ENCODE measurements at regions not wholly inside any gene's neighbourhood (a gene's known extent, or its start where the extent isn't known, plus 50 kb on each side); places are given as distances from the start of the nearest gene placed in this dataset.

DNA sequence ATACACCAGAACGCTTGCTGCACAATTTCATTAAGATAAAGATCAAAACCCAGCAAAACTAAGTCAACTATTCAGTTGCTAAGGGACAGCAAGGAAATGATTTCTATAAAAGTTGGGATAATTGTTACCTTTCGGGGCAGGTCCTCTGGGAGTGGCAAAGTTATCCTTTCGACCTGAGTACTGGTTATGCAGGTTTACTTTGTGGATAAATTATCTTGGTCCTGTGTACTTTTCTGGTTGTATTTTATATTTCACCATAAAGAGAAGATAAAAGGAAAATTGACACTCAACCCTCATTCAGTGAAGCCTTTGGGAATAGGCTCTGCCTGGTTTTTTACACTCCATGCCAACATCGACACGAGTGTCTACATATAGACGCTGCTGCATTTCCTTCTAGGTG, 146.5 kb downstream of the SYK start:
- no peak for DNase-seq (ENCODE audit: low read depth)

DNA sequence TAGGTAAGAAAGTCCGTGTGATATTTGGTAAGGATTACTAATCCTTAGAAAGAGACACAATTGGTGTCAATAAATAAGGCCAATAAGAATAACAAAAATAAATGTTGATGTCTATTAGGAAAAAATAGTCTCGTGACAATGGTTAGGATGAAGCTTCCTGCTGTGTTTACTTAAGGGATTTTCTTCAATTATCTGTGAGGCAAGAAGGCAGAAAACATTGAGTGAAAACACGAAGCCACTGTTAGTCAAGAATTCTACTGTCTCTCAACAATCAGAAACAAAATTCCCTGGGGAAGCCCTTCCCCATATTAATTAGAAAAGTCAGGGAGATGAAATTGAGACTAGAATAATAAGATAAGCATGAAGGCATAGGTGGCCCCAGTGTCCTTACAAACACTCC, 149.0 kb downstream of the SYK start:
- no peak for DNase-seq (ENCODE audit: low read depth)

DNA sequence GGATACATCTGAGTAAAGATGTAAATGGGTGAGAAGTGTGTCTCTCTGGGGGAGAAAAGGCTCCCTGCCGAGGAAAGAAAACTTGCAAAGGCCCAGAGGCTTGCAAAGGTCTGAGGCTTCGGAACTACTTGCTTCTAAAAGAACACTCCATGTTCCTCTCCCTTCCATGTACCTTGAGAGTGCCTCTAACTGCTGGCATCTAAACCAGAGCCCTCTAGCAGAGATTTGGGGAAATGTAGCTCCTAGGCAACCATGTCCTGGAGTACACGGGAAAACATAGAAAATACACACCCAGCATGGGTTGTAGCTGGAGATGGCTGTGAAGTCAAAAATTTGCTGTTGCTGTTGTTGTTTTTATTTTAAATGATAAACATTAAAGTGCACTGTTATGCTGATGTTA, 151.6 kb downstream of the SYK start:
- DNase-seq (ENCODE audit: low read depth): no peak

DNA sequence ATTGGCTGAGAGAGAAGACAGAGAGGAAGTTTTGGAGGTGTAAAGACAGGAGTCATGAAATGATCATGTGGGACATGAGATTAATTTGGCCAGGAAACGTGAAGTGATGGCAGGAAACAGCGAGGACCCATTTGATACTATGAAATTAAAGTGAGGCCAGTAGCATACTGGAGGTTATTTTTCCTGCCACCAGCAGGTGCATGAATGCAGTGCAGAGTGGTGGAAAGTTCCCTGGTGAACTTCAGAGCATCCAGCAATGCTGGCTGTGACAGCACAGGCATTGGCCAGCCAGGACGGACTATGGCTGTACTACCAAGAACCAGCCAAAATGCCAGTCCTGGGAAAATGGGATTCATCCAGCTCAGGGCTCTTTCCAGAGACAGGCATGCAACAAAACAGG, 152.2 kb downstream of the SYK start:
- no peak for DNase-seq (ENCODE audit: low read depth)

DNA sequence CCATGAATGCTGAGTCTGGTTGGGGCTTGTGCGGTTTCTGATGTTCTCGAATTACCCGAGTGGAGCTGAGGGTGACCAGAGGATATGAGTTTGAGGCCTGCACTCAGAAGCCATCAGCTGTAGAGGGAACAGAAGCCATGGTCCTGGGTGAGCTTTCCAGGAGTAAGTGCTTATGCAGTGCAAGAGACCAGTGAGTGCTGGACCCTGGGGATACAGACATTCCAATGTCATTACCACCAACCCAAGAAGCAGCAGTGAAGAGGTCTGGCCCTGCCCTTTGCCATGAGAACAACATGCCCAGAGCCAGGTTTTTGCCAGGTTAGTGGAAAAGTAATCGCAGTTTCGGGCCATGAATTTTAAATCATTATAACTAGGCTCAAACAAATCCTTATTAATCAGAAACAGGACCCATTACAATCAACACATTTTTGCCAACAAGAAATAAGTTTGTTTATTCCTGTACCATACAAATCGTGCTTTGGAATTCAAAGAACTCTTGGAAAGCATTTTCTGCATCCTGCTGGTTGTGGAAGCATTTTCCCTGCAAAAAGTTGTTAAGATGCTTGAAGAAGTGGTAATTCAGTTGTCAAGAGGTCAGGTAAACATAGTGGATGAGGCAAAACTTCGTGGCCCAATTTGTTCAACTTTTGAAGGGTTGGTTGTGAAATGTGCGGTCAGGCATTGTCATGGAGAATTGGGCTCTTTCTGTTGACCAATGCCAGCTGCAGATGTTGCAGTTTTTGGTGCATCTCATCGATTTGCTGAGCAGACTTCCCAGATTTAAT, 154.6 kb downstream of the SYK start:
- DNase-seq (ENCODE audit: low read depth): no peak

DNA sequence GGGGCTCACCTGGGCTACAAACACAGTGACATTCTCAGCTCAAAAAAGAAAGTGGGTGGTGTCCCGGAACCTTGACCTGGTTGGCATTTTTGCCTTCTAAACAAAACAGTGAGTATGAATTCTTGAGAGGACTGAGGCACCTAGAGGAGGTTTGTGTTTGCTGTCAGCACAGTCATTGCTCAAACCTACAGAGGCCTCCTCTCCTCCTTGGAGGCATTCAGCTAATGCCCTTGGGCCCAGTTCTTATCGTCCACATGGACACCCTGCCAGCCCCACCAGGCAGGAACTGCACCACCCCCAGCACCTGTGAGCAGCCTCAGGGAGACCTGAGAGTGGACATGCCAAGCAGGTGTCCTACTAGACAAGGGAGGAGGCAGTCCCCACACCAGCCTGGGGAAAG, 156.7 kb downstream of the SYK start:
- DNase-seq (ENCODE audit: low read depth): no peak

DNA sequence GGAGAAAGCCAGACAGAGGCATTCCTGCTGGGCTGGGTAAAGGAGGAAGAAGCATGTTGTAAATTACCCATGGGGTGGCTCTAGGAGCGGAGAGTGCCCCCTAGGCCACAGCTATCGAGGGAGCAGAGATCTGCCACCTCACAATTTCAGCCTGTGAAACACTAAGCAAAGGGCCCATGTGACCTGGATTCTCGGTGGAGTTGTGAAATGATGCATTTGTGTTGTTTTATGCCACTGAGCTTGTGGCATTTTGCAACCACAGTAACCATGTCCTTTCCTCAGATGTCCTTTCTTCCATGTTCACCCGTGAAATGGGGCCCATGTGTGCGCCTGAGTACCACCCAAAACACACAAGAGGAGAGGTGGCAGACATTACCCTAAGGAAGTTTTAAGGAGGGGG, 159.3 kb downstream of the SYK start:
- DNase-seq (ENCODE audit: low read depth): no peak

DNA sequence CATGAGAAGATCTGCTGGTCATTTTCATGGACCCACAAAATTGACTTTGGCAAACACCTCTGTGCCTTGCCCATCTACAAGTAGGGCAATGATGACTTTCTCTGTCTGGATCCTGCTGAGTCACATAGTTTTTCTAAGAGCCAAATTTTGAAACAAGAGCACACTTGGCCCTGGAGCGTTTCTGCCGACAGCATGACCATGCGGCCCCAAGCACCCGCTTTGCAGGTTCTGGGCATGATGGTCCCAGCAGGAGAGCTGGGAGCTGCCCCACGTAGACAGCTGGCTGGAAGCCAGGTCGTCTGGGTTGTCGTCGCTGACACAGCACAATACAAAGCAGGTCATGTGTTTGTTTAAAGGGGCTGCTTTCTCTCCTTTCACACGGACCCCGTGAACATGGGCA, 159.8 kb downstream of the SYK start:
- DNase-seq (ENCODE audit: low read depth): no peak

DNA sequence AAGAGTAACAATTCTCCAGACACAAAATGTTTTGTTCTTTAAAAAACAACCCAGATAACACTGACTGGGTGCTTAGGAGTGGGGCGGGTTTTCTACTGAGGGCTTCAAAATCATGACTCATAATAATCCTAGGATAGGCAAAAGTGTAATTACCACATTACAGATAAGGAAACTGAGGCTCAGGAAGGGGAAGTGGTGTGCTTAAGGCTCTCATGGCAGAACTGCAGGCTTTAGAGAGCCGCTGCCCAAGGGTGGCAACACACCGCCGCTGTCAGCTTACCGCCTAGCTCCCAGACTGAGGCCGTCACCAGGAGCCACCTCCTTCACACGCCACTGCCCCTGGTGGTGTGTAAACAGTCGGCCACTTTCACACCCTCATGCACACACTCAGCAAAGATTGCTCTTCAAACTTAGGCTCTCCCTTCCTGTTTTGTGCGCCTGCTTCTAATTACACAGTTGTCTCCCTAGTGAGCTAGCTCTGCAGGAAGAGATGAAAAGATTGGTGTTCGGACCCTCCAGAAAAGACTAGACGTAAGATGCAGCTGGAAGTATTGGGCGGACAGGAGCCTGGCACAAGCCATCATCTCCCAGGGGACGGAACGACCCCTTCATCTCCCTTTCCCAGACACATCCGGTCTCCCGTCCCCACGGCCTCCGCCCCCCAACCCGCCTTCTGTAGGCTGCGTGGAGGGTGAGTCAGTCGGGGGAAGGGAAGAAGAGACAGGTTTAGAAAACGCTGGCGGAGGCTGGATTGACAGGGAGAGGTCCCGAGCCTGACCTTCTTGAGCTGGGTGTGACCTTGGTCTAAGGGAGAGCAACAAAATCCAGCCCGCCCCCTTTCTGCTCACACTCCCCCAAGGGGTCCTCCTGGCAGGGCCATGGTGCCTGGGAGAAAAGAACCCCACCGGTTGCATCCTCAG, 162.7 kb downstream of the SYK start:
- no peak for DNase-seq (ENCODE audit: low read depth)

DNA sequence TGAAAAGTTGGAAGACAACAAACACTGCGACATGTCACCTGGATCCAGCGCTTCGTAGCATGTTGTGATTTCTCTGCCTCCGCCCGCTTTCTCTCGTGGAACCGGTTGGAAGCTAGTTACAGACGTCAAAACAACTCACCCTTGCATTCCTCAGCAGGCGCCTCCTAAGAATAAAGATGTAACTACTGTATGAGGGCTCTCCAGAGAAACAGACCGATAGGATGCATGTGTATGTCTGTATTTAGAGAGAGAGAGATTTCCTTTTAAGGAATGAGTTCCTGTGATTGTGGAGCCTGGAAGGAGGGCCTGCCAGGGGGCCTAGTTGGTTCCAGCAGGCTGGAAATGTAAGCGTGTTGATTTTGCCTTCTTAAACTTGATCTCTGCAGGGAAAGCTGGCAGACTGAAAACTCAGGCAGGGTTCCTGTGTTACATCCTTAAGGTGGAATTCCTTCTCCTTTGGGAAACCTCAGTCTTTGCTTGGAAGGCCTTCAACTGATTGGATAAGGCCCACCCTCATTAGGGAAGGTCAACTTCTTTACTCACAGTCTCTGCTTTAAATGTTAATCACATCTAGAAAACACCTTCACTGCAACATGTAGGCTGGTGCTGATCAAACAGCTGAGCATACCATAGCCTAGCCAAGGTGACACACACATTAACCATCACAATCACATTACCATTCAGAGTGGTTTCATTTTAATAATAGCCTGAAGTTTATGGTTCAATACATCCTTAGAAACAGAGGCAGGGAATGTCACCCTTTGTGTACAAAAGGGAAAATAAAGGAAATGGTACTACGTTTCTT, 163.8 kb downstream of the SYK start:
- DNase-seq (ENCODE audit: low read depth): no peak

DNA sequence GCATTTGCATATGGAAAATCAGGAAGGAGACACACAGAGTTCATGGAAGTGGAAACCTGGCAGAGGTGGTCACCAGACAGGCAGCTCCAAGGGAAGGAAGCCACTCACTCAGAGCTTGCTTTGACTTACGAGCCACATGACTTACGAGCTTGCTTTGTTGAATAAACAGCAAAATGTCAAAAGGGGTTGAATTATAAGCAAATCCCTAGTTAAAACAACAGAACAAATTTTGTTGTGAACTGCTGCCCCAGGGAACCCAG, 164.3 kb downstream of the SYK start:
- DNase-seq (ENCODE audit: low read depth): no peak

DNA sequence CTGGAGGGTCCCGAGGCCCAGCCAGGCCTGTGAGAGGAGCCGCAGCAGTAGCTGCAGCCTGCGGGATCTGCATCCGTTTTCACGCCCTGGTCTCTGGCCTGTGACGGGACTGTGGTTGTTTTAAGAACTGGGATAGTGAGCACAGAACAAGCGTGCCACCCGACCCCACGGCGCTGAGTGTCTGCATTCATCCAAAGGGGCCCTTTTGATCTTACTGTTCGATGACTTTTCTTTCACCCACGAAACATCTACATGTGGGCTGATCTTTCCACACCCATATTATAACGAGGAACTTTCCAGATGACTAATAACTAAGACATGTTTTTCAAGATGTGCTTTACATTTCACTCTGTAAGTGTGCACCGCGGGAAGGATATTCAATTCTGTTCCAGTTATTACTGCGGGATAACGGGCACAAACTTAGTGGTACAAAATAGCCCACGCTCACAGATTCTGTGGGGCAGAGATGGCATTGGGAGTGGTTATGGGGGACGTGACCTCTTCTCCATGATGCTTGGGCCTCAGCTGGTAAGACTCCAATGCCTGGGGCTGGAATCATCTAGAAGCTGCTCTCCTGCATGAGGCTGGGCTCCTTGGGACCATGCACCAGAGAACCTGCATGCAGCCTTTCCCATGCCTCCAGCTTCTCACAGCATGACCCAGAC, 165.0 kb downstream of the SYK start:
- DNase-seq (ENCODE audit: low read depth): peak; percentile 28

DNA sequence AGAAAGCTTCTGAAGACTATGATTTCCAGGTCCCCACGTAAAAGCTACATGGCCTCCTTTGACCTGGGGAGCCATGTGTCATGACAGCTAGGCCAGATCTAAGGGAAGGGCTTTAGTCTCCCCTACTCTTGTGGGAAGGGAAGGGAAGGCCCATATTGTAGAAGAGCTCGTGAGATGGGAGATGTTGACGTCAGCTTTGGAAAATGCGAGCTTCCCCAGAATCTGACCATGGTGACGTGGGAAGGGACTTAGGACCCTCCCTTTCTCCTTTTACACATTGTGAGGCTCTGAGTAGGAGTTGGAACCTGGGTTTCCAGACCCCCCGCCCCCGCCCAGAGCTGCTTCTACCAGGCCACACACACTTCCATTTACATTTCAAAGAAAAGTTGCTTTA, 165.5 kb downstream of the SYK start:
- no peak for DNase-seq (ENCODE audit: low read depth)

DNA sequence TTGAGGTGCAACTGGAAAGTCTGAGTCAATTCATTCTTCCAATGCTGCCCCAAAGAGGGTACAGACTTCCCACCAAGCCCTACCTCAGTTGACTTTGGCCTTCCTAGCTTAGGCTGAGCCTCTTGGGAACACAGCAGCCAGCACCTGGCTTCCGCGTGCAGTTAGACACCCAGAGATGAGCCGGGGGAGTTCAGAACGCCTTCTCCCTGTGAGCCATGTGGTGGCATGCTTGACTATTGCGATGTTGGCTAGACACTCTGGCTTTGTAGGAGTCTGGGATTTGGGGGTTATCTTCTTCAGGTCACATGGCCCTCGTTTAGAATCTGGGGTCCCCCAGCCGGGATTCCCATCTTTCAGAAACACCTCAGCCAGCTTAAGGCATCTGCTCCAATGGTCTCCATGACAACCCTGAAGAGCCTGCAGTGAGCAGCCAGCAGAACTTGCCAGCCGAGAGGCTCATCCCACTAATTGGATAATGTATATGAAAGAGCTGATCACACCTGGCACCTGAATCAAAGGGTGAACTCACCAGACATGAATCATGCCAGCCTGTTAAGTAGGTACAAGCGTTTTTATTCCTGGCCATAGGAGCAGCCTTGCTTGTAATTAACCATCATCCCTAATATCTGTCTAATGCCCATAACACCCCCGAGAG, 167.5 kb downstream of the SYK start:
- no peak for DNase-seq (ENCODE audit: low read depth)

DNA sequence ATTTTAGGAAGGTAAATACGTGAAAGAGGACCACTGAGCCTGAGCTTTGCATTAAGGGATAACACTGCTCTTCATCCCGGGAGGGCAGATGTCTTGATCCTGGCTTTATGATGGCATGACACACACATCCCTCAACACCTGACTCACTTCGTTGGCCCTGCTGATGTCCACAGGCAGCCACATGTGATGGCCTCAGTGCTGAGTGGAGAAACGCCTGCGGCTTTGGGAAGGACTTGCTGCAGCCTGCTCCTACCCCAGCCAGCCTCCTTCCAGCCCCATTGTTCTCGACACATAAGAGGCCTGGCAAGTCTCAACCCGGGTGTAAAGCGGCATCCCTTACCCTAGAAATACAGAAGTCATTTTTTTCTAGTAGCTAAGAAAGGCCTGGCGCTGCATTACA, 169.0 kb downstream of the SYK start:
- DNase-seq (ENCODE audit: low read depth): no peak

DNA sequence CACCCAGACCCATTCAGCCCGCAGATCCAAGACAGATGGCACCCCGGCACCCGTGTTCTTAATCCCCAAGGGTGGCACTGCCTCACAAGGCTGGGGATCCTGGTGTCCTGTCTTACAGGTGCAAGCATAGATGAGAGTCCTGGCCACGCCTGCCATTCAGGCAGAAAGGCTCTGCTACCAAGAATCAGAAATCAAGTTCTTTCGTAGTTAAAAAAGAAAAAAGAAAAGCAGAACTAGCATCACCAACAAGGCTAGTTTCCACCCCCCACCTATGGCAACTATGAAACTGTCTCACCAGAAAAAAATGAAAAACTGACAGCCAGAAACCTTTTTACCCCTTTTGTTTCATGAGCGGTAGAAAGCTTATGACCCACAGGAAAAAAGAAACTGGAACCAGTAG, 170.4 kb downstream of the SYK start:
- DNase-seq (ENCODE audit: low read depth): no peak

DNA sequence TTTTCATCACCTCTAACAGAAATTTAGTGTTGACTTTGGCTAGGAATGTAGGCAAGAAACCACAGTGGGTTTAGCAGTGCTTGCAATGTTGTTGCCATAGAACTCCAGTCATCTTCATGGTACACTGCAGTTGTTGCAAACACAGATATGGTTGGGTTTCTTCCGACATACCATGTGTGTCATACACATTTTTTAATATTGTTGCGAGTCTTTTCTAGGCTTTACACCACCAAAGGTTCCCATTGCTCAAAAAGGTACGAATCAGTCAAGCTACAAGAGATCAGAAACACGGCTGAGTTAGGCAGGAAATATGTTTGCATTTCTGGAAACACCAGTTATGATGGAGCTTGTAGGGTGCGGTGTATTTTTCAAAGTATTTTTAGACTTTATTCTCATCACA, 172.4 kb downstream of the SYK start:
- no peak for DNase-seq (ENCODE audit: low read depth)

DNA sequence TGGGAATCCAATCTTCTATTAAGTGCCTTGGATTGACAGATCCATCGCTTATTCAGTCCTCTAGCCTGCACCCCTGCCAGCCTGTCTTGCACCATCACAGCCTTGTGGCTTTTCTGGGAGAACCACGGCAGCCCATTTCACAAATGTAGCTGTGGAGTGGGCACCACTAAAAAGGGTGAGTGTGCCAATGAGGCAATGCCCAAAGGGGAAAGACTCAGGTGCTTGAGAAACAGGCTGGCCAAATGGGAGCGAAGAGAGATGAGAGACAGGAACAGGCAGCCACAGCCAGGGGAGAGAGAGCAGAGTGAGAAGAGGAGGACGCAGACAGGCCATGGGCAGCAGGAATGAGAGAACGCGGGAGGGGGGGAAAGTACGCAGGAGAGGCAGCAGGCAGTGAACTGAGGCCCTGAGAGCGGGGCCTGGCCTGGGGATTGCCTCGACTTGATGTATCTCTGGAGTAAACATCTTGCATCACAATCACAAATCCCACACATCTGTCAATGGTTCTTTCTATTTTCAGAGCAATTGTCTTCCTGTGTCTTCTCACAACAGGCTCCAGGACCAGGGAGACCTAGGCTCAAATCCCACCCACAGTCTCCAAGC, 173.1 kb downstream of the SYK start:
- DNase-seq (ENCODE audit: low read depth): no peak

DNA sequence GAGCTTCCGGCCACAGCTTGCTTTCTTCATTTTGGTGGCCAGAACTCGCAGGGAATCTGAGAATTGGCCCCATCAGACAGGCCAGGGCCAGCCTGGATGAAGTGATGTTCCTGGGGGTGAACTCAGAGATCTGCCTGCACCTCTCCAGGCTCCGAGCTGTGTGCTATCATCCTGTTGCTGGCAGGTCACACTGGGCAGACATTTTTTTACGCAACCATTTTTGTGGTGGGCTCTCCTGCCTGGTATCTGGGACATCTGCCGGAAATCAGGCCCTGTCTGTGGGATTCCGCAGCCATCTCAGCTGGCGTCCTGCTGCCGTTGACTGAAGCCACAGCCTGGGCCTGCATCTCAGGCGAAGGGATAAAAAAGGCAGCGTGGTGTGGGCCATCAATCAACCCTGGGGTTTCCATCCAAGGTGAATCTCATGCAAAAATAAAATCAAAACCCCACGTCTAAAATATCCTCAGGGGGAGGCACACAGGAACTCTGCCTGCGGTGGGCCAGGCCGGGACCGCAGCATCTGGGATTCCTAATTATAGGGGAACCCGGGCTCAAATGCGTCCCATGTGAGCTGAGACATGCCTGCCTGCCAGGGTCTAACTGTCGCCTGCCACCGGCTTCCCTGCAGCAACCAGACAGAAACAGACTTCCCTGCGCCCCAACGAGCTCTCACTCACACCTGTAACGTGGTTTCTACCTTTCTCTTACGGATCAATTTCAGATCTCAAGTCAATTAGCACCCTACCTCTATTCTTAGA, 174.3 kb downstream of the SYK start:
- DNase-seq (ENCODE audit: low read depth): no peak

DNA sequence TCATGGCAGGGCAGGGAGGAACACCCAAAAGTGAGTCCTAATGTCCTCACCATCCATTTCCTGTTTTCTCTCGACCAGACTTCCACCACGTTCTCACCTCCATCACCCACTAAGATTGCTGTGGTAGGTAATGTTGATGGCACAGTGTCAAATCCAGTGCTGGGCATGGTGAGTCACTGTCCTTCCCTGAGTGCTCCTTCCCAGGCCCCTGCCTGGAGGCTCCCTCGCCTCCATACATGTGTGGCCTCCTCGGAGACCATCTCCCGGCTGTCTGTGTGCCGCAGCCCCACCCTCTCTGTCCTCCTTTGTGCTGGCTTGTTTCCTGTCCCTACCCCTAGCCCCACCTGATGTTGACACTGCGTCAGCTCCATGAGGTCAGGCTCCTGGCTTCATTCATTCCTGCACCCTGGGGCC, 177.5 kb downstream of the SYK start:
- DNase-seq (ENCODE audit: low read depth): no peak

DNA sequence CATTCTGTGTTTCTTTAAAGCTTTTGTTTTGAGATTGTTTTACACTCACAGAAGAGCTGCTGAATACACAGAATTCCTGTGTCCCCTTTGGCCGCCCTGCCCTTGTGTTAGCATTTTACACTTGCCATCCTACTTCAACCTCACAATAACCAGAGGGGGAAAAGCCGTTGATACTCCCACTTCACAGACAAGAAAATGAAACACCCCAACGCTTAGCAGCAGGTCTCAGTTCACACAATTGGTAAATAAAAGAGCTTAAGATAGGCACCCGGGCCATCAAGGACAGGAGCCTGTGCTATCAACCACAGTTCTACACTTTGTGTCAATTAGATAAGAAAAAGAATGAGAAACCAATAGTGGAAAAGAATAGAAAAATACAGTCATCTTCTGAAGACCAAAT, 178.0 kb downstream of the SYK start:
- no peak for DNase-seq (ENCODE audit: low read depth)
